ENCODE measurements at regions not wholly inside any gene's neighbourhood (a gene's known extent, or its start where the extent isn't known, plus 50 kb on each side); places are given as distances from the start of the nearest gene placed in this dataset.
"Not testable (repeated sequence)": the region's sequence is repeated elsewhere in the genome, so short reads cannot be mapped to it uniquely, and the experiment has no call there.

- Histone ChIP-seq H2AFZ (replicated peaks; ENCODE audit: low read length, poor library complexity) (no peak overlapping the region), H2BK120ac (ENCODE audit: low read depth, low read length) (no peak overlapping the region), H3K23ac (ENCODE audit: low read depth, low read length) (no peak overlapping the region), H3K27me3 (ENCODE audit: control insufficient read depth, insufficient read depth, low read length) (no peaks in the 10 kb centered on the region), H3K27ac (ENCODE audit: insufficient read depth, low read length) (no peak overlapping the region), H3K4ac (ENCODE audit: low read depth, low read length) (no peak overlapping the region), H4K5ac (ENCODE audit: low read depth, low read length) (no peak overlapping the region), H4K20me1 (ENCODE audit: insufficient read depth, low read length) (no peaks in the 10 kb centered on the region), H3K14ac (replicated peaks; ENCODE audit: low read depth, low read length) (no peak overlapping the region), H2BK20ac (ENCODE audit: low read depth, low read length) (no peak overlapping the region), H2BK15ac (ENCODE audit: low read depth, low read length) (no peak overlapping the region), H3K56ac (ENCODE audit: extremely low read depth, insufficient read depth, low read length) (no peak overlapping the region), H3K79me1 (ENCODE audit: low read depth in 1 of 2, low read length in 2 of 2) (no peaks in the 10 kb centered on the region), H3K9me1 (ENCODE audit: insufficient read depth, low read length) (no peaks in the 10 kb centered on the region), H4K91ac (ENCODE audit: insufficient read depth, low read depth, low read length) (no peak overlapping the region), H2AK9ac (replicated peaks; ENCODE audit: low read depth, low read length, poor library complexity) (no peak overlapping the region), H3K4me1 (ENCODE audit: control insufficient read depth, insufficient read depth, low read length) (no peaks in the 10 kb centered on the region), H3K9me3 (ENCODE audit: control insufficient read depth, insufficient read depth, low read length) (no peaks in the 10 kb centered on the region), H3K36me3 (ENCODE audit: control insufficient read depth, insufficient read depth, low read length) (no peaks in the 10 kb centered on the region), H3K4me2 (ENCODE audit: low read depth, low read length) (no peak overlapping the region), H2AK5ac (ENCODE audit: low read depth, low read length) (no peak overlapping the region), H3K4me3 (ENCODE audit: insufficient read depth, low read depth, low read length) (no peak overlapping the region), H3K9ac (ENCODE audit: low read depth, low read length) (no peak overlapping the region), H2BK5ac (ENCODE audit: low read depth, low read length, poor library complexity, severe bottlenecking) (no peak overlapping the region), H4K8ac (ENCODE audit: low read depth in 2 of 2, low read length in 2 of 2) (no peak overlapping the region), H3K18ac (ENCODE audit: low read depth, low read length) (no peak overlapping the region)
- TF ChIP-seq POLR2A (IDR thresholded peaks at IDR 0.05; ENCODE audit: low read depth, low read length), result no peak
- TF ChIP-seq MAZ (IDR thresholded peaks at IDR 0.05; ENCODE audit: borderline replicate concordance, low read depth, low read length), result no peak
- POLR2A ChIA-PET (ENCODE audit: unreplicated experiment), result no interaction called here
- in situ Hi-C loops (cut with MboI; ENCODE audit: low sequenced_read_pairs), result loop anchor here (25.0 kb wide), 2 partner anchors 362 to 1062 kb away; no protein-coding TSS in a partner anchor
- ATAC-seq (ENCODE audit: low read depth), result no peak
- CTCF ChIA-PET, result no interaction called here
- no TSS peak for BruUV-seq (replicated peaks)
- no peak for DNase-seq
- WGBS, 2 experiments (ENCODE audit: extremely low coverage in 2 of 2, insufficient read length in 1 of 2), result no CpG with 5 or more reads among the region's 2 CpGs
- intact Hi-C loops (cut with micrococcal nuclease), result no loop called here
- dilution Hi-C loops (cut with HindIII; ENCODE audit: low sequenced_read_pairs, unreplicated experiment), result no loop called here
Observed at GRCh38 chr6:78799682-78800081, 67.7 kb upstream of the IRAK1BP1 start.

DNA sequence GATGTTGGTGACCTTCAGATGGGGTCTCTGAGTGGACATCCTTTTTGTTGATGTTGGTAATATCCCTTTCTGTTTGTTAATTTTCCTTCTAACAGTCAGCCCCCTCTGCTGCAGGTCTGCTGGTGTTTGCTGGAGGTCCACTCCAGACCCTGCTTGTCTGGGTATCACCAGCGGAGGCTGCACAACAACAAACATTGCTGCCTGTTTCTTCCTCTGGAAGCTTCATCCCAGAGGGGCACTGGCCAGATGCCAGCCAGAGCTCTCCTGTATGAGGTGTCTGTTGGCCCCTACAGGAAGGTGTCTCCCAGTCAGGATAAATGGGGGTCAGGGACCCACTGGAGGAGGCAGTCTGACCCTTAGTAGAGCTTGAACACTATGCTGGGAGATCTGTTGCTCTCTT lies 60.6 kb upstream of the IRAK1BP1 start:
- H3K27me3 ChIP-seq (ENCODE audit: control insufficient read depth, insufficient read depth, low read length); DNase-seq; H2BK20ac ChIP-seq (ENCODE audit: low read depth, low read length); dilution Hi-C loops (cut with HindIII; ENCODE audit: low sequenced_read_pairs, unreplicated experiment); BruUV-seq (replicated peaks); H3K4me1 ChIP-seq (ENCODE audit: control insufficient read depth, insufficient read depth, low read length); H3K56ac ChIP-seq (ENCODE audit: extremely low read depth, insufficient read depth, low read length); H3K18ac ChIP-seq (ENCODE audit: low read depth, low read length); CTCF ChIA-PET; H3K9ac ChIP-seq (ENCODE audit: low read depth, low read length); H3K9me1 ChIP-seq (ENCODE audit: insufficient read depth, low read length); H2AK9ac ChIP-seq (replicated peaks; ENCODE audit: low read depth, low read length, poor library complexity); intact Hi-C loops (cut with micrococcal nuclease); H3K23ac ChIP-seq (ENCODE audit: low read depth, low read length); H4K5ac ChIP-seq (ENCODE audit: low read depth, low read length); H3K36me3 ChIP-seq (ENCODE audit: control insufficient read depth, insufficient read depth, low read length); H4K20me1 ChIP-seq (ENCODE audit: insufficient read depth, low read length); H3K4me3 ChIP-seq (ENCODE audit: insufficient read depth, low read depth, low read length); H2BK15ac ChIP-seq (ENCODE audit: low read depth, low read length); H3K9me3 ChIP-seq (ENCODE audit: control insufficient read depth, insufficient read depth, low read length); H4K8ac ChIP-seq (ENCODE audit: low read depth in 2 of 2, low read length in 2 of 2); ATAC-seq (ENCODE audit: low read depth); H3K4me2 ChIP-seq (ENCODE audit: low read depth, low read length); H3K4ac ChIP-seq (ENCODE audit: low read depth, low read length); H2AK5ac ChIP-seq (ENCODE audit: low read depth, low read length); H2AFZ ChIP-seq (replicated peaks; ENCODE audit: low read length, poor library complexity); H2BK120ac ChIP-seq (ENCODE audit: low read depth, low read length); H3K14ac ChIP-seq (replicated peaks; ENCODE audit: low read depth, low read length); H3K79me1 ChIP-seq (ENCODE audit: low read depth in 1 of 2, low read length in 2 of 2); H3K27ac ChIP-seq (ENCODE audit: insufficient read depth, low read length); H2BK5ac ChIP-seq (ENCODE audit: low read depth, low read length, poor library complexity, severe bottlenecking); H4K91ac ChIP-seq (ENCODE audit: insufficient read depth, low read depth, low read length); POLR2A ChIA-PET (ENCODE audit: unreplicated experiment): not testable (repeated sequence)
- in situ Hi-C loops (cut with MboI; ENCODE audit: low sequenced_read_pairs), result loop anchor here (25.0 kb wide), 2 partner anchors 369 to 1069 kb away; no protein-coding TSS in a partner anchor
- no CpG with 5 or more reads among the region's 1 CpG for WGBS, 2 experiments (ENCODE audit: extremely low coverage in 2 of 2, insufficient read length in 1 of 2)

Data from IMR-90 (cell line).